ENCODE measurements at regions not wholly inside any gene's neighbourhood (a gene's known extent, or its start where the extent isn't known, plus 50 kb on each side); places are given as distances from the start of the nearest gene placed in this dataset.
A peak's percentile ranks its signal among the peaks of the same experiment; 100 is the strongest.

- no peaks in the 10 kb centered on the region for H3K9me3 ChIP-seq (ENCODE audit: low read length)
- ChIA-PET CTCF (ENCODE audit: unreplicated experiment) (no interaction called here), POLR2A (interaction anchor here (1.2 kb wide), 1 partner anchor 29 kb away, joined by 3 read pairs; no protein-coding TSS in a partner anchor)
- H3K4me2 ChIP-seq (ENCODE audit: low read length) = peak overlapping the region; percentile 56
- H3K36me3 ChIP-seq (ENCODE audit: insufficient read depth, low read length) = no peaks in the 10 kb centered on the region
- BruUV-seq (replicated peaks) = no TSS peak
- H3K27ac ChIP-seq (ENCODE audit: low read depth, low read length, poor library complexity, severe bottlenecking) = no peak overlapping the region
- no peaks in the 10 kb centered on the region for H4K20me1 ChIP-seq (ENCODE audit: insufficient read depth, low read length)
- no peak for TF ChIP-seq EZH2phosphoT487 (IDR thresholded peaks at IDR 0.05; ENCODE audit: borderline replicate concordance, low read depth, low read length)
- TF ChIP-seq CTCF (conservative IDR thresholded peaks at IDR 0.05; ENCODE audit: low read length) = no peak
- intact Hi-C loops (cut with micrococcal nuclease; ENCODE audit: unreplicated experiment) = no loop called here
- no peaks in the 10 kb centered on the region for H3K79me2 ChIP-seq (ENCODE audit: insufficient read depth, low read depth, low read length)
- peak overlapping the region; percentile 57; the same call in 1 of the 2 replicates for H2AFZ ChIP-seq (ENCODE audit: low read length)
- peaks cover 28% of the 10 kb centered on the region for H3K4me1 ChIP-seq (ENCODE audit: insufficient read depth, low read length, poor library complexity, severe bottlenecking)
- H3K4me3 ChIP-seq (ENCODE audit: low read depth, low read length, poor library complexity, severe bottlenecking) = peak overlapping the region; percentile 21
- no peaks in the 10 kb centered on the region for H3K9me2 ChIP-seq (ENCODE audit: insufficient read depth, low read length)
- peak; percentile 75 for DNase-seq (ENCODE audit: low spot score)
Measured at GRCh38 chr14:101442451-101442850, 118.8 kb upstream of the DIO3 start.

DNA sequence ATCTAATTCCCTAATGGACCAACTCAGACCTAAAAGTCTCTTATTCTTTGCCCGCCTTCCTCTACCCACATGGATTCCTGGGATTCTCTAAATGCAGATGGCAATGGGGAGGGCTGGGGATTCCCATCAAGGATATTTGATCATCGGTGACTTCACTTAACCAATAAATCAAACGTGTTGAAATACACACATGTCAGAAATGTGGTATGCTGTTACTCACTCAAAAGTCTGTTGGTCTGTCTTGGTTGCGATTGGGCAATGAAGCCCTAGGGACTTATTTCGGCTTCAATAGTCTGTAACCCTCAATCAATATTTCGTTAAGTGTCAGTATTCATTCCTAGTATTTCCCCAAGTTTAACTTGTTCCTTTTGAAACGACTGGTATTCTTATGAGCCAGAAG, 117.2 kb upstream of the DIO3 start:
- H3K9me3 ChIP-seq (ENCODE audit: low read length) = no peaks in the 10 kb centered on the region
- no peak overlapping the region for H3K4me3 ChIP-seq (ENCODE audit: low read depth, low read length, poor library complexity, severe bottlenecking)
- H3K27ac ChIP-seq (ENCODE audit: low read depth, low read length, poor library complexity, severe bottlenecking) = no peak overlapping the region
- DNase-seq (ENCODE audit: low spot score) = no peak
- peaks cover 37% of the 10 kb centered on the region for H3K4me1 ChIP-seq (ENCODE audit: insufficient read depth, low read length, poor library complexity, severe bottlenecking)
- ChIA-PET CTCF (ENCODE audit: unreplicated experiment) (no interaction called here), POLR2A (interaction anchor here (0.6 kb wide), 1 partner anchor 76 kb away, joined by 3 read pairs; no protein-coding TSS in a partner anchor)
- no peaks in the 10 kb centered on the region for H3K79me2 ChIP-seq (ENCODE audit: insufficient read depth, low read depth, low read length)
- TF ChIP-seq EZH2phosphoT487 (IDR thresholded peaks at IDR 0.05; ENCODE audit: borderline replicate concordance, low read depth, low read length) (no peak), CTCF (conservative IDR thresholded peaks at IDR 0.05; ENCODE audit: low read length) (no peak)
- no peak overlapping the region for H3K4me2 ChIP-seq (ENCODE audit: low read length)
- intact Hi-C loops (cut with micrococcal nuclease; ENCODE audit: unreplicated experiment) = no loop called here
- BruUV-seq (replicated peaks) = no TSS peak
- H2AFZ ChIP-seq (ENCODE audit: low read length) = no peak overlapping the region
- no peaks in the 10 kb centered on the region for H3K36me3 ChIP-seq (ENCODE audit: insufficient read depth, low read length)
- no peaks in the 10 kb centered on the region for H3K9me2 ChIP-seq (ENCODE audit: insufficient read depth, low read length)
- H4K20me1 ChIP-seq (ENCODE audit: insufficient read depth, low read length) = no peaks in the 10 kb centered on the region

DNA sequence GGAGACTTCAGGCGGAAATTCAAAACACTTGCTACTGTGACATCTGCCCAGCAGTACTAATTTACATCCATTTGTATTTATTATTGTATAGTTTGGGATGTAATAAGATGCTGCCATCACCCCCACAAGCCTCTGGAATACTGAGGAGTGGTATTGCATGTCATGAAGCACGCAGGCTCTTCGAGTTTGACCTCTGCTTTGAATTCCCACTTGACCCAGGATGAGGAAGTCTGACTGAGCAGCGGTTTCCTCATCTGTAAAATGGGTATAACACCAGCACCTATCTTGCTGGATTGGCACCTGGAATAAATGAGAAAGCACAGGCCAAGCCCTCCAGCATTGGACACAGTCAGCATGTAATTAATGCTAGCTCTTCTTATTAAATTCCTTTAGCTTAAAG, 116.0 kb upstream of the DIO3 start:
- Histone ChIP-seq H3K9me2 (ENCODE audit: insufficient read depth, low read length) (no peaks in the 10 kb centered on the region), H3K4me2 (ENCODE audit: low read length) (no peak overlapping the region), H3K79me2 (ENCODE audit: insufficient read depth, low read depth, low read length) (no peaks in the 10 kb centered on the region), H3K9me3 (ENCODE audit: low read length) (no peaks in the 10 kb centered on the region), H3K36me3 (ENCODE audit: insufficient read depth, low read length) (no peaks in the 10 kb centered on the region), H4K20me1 (ENCODE audit: insufficient read depth, low read length) (no peaks in the 10 kb centered on the region), H3K4me3 (ENCODE audit: low read depth, low read length, poor library complexity, severe bottlenecking) (no peak overlapping the region), H2AFZ (ENCODE audit: low read length) (no peak overlapping the region; the same call in 1 of the 2 replicates), H3K27ac (ENCODE audit: low read depth, low read length, poor library complexity, severe bottlenecking) (no peak overlapping the region), H3K4me1 (ENCODE audit: insufficient read depth, low read length, poor library complexity, severe bottlenecking) (peaks cover 43% of the 10 kb centered on the region)
- BruUV-seq (replicated peaks) = no TSS peak
- intact Hi-C loops (cut with micrococcal nuclease; ENCODE audit: unreplicated experiment) = no loop called here
- TF ChIP-seq EZH2phosphoT487 (IDR thresholded peaks at IDR 0.05; ENCODE audit: borderline replicate concordance, low read depth, low read length) (no peak), CTCF (conservative IDR thresholded peaks at IDR 0.05; ENCODE audit: low read length) (no peak)
- ChIA-PET CTCF (ENCODE audit: unreplicated experiment) (no interaction called here), POLR2A (interaction anchor here (0.7 to 1.8 kb wide), 3 partner anchors 11 to 79 kb away, joined by 3 to 4 read pairs (median 3); no protein-coding TSS in a partner anchor)
- no peak for DNase-seq (ENCODE audit: low spot score)

Data from OCI-LY7 (cell line).